Loucy (cell line): ENCODE measurements at regions not wholly inside any gene's neighbourhood (a gene's known extent, or its start where the extent isn't known, plus 50 kb on each side); places are given as distances from the start of the nearest gene placed in this dataset.

Experiments used
- CTCF ChIP-seq: fragments of 200-600 bp; sonication (generic); conservative IDR thresholded peaks from 2 replicates; pipeline ENCODE4 v1.5.1; 2014; ENCODE audit warnings: mild to moderate bottlenecking, antibody characterized with exemption, low read length
- EZH2phosphoT487 ChIP-seq: fragments of 200-600 bp; IDR thresholded peaks from 2 replicates; pipeline ENCODE4 v1.6.1; 2018; ENCODE audit warnings: antibody characterized with exemption, mild to moderate bottlenecking, moderate library complexity, borderline replicate concordance

- TF ChIP-seq CTCF (no peak), EZH2phosphoT487 (no peak)
Measured at GRCh38 chr3:118059096-118059495, 975.5 kb downstream of the IGSF11 start.
